Activated CD8-positive, alpha-beta memory T cell treated with anti-CD3 and anti-CD28 coated beads for 1 hour (primary cell): ENCODE measurements at regions not wholly inside any gene's neighbourhood (a gene's known extent, or its start where the extent isn't known, plus 50 kb on each side); places are given as distances from the start of the nearest gene placed in this dataset.

Experiments used
- DNase-seq, 2 donors: peaks; one replicate each; pipeline ENCODE4 v3.0.0-alpha.2; 2020; ENCODE audit warnings: low read depth in 1 of 2; ENCODE audit errors: extremely low read depth in 1 of 2

DNA sequence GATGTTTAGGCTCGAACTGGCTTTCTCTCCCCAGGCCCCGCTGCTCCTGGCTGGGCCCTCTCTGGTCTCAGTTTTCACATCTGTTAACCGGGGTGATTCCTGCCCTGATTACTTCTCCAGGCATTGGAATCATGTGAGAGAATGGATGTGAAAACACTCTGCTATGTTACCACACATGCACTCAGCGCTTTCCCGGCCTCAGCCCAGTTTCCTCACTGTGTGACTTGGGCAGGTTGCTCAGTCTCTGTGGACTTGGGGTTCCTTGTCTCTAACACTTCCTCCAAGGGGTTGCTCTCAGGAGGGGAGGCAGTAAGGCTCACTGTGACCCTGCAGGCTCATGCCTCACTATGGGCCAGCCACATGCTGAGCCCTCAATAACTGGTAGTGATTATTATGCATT is 230.4 kb upstream of the HS6ST1 start:
- no peak for DNase-seq

DNA sequence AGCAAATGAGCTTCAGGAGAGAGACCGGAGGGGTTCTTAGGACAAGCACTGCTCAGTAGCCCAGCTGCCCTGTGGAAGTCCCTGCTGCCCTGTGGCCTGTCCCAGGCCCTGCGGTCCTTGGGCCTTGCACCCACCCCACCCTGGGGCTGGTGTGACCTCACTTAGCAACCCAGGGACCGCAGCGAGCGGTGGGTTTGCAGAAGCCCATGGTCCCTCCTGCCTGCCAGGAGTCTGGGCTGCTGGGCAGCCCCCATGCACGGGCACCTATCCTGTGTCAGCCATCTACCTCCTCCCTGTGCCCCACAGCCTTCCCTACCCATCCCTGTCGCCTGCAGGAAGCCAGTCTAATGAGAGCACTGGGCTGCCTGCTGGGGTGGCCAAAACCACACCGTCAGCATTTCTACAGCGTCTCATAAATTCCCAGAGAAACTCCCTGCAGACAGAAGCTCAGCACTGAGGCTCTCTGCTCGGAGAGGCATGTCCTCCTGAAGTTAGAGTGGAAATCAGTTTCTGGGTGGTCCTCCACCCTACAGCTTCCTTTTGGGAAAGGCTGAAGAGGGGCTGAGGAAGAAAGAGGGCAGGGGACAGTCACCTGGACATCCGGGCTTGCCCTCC is 231.1 kb upstream of the HS6ST1 start:
- DNase-seq: no peak

DNA sequence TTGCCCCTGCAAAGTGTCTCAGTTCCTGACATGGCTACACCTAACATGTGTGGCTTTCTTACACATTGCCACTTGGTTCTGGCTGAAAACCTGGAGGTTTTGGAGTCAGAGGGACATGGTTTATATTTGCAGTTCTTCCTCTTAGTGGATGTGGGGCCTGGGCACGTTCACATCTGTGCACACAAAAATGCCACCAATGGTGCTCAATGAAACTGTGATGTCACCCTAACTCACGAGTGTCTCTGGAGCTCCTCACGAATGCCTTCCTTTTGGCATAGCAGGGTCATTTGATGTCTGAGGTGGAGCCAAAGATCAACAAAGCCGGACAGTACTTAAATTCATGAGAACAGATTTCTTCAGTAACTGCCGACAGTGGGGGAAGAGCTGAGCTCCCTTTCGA is 231.7 kb upstream of the HS6ST1 start:
- DNase-seq: no peak

DNA sequence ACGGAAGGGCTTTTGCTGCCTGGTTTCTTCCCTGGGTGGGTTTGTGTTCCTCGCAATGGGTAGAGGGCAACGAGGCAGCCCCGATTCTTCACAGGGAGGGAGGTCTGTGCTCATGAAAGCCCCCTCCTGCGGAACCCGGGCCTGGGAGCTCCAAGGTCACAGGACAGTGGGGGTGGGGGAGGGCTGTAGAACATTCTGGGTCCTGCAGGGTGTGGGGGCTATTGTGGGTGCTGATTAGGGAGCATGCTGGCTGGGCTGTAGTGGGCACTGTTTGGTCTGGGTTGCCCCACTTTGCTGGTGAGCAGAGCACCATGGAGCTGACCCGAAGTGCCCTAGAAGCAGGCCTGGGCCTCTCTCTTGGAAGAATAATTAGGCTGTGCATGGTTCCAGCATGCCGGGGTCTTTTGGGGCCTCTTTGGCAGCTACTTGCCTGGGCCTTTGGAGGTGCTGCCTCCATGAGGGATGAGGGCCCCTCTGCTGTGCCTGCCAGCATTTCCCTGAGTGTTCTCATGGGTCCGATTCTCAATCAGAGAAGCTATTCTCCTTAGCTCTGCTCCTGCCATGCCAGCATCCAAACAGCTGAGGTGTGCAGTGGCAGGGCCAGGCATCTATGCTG is 232.2 kb upstream of the HS6ST1 start:
- DNase-seq: no peak

DNA sequence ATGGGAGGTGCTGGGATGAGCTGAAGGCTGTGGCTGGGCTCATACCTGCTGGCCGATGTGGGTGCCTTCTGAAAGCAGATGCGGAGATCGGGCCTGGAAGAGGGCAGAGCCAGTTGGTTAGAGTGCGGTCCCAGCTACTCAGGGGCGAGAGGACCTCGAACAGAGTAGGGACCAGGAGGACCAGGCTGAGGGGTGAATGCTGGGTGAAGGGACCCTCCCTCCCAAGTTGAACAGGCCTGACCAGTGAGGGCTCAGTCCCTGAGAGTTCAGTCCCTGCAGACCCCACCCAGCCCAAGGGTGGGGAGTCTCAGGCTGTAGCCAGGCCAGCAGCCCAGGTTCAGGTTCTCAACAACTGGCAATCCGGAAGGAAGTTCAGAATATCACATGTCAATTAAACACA is 232.8 kb upstream of the HS6ST1 start:
- DNase-seq: no peak

DNA sequence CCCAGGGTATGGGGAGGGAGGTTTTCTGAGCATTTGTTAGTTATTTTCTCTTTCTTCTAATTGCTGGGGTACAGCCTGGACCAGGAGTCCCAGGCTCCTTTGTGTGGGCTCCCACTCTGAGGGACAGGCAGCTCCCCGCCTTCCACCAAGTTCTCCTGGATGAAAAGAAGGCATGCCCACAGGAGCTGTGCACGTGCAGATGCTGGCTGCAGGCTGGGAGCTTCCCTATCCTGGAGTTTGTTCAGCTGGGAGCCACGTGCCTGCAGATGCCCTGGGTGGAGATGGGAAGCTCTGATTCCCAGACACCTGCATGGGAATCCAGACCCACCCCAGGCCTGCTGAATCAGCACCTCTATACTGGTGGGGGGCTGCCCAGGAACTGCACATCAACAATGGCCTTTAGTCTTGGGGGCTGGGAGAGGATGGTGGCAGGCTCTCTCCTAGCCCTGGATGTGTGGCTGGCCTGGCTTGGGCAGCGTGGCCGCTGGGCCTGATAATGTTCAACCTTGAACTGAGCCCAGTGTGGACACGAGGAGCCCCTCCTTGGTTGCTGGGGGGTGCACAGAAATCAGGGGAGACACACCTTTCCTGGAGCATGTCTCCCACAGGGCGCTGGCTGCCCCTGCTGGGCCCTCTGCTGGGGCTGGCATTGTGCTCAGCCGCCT is 233.6 kb upstream of the HS6ST1 start:
- no peak for DNase-seq

DNA sequence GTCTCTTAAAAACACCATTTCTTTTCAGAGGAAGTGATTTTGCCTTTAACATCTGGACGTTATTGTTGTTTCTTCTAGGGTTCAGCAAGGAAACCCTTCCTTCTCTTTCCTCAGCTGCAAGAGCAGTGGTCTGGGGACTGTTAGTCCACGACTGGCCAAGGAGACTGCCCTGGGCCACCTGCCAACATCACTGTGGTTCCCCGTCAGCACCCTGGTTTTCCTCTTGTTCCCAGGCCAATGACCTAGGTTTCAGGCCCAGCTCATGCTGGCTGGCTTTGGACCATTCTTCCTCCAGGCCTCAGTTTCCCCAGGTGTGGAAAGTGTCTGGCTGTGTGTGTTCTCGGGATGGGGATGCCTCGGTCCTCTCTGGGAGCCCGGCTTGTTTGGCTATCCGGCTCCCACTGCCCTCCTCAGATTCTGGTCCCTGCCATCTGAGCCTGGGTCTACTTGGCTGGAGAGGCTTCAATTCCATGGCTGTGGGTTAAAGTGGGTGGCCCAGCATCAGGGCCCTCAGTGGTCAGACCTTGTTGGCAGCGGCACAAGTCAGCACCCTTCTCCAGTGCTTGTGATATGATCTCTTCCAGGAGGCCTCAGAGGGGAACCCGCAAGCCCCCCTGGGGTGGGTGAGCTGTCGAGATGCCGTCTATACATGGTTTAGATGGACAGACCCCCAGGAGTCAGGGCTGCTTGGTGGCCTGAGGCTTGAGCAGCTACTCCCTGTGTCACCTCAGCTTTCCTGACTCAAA is 234.3 kb upstream of the HS6ST1 start:
- no peak for DNase-seq

DNA sequence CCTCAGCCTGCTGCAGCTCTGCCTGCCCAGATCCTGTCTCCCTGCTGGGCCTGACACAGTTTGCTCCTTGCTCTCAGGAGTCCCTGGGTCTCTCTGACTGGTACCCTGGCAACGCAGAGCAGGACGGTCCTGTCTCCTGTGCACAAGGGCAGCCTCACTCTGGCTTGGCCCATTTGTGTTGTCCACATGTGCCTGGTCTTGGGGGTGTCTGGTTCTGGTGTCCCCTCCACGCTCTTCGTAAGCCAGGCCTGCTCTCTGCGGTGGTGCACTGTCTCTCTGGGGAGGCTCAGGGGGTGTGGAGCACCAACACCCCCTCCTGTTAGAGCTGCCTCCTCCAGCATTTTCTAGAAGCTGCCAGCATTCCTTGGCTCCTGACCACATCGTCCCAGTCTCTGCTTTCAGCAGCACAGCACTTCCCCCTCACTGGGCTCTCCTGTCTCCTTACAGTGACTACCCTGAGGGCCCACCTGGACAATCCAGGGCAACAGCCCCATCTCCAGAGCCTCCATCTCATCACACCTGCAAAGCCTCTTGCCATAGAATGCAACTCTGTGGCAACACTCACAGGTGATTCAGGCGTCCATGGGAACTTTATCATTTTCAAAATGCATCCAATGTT is 235.6 kb upstream of the HS6ST1 start:
- no peak for DNase-seq

DNA sequence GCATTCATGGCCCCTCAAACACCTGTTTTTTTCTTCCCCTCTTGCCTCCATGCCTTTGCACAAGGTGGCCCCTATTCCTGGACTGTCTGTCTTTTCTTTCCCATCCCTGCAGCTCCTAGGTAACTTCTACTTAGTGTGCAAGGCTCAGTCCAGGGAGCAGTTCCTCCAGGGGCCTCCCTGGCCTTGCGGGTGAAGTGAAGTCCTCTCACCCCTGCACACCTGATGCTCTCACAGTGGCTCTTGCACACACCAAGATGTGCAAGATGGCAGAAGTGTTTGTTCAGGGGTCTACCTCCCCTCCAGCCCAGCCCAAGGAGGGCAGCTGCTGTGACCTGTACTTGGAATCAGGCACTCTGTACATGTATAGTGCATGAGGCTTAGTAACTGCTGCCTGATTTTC is 236.8 kb upstream of the HS6ST1 start:
- no peak for DNase-seq

DNA sequence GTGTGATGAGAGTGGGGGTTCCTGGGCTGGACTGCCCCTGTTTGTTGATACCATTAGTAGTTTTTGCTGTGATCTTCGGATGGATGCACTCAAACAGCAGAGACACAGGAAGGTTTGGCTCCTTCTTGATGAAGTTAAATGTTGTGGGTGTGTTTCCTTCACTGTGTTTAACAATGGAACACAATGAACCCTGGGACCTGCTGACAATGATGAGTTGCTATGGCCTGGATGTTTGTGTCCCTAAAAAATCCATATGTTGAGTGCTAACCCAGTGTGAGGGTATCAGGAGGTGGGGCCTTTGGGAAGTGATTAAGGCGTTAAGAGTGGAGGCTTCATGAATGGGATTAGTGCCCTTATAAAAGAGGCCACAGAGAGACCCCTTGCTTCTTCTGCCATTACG is 237.4 kb upstream of the HS6ST1 start:
- no peak for DNase-seq

DNA sequence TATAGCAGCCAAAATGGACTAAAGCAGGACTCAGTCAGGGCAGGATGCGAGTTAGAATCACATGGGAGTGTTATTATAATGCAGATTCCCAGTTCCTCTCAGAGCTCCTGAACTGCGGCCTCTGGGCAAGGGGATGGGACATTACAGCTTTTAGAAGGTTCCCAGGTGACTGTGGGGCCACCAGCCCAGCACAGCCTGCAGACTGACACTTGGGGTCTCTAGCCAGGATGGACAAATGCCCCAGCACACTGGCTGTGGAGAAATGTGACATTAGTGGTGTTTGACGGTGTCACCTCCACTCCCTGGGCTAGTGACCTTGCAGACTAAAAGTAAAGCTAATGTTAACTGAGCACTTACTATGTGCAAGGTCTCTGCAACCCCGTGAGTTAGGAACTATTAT is 238.0 kb upstream of the HS6ST1 start:
- DNase-seq: no peak

DNA sequence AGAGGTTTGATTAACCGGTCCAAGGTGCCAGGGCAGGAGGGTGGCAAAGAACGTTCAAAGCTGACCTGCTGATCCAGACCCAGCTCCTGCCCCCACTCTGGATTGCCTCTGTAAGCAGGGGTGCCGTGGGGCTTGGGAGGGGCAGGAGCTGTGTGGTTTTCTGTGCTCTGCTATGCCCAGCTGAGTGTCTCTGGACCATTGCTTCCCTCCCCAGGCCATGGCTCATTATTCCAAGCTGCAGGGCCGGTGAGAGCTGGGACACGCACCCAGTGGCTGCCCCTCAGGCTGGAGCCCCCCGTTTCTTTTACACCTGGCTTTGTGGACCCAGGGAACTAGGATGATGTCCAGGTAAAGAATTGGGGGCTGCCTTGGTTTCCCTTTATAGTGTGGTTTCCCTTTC is 238.4 kb upstream of the HS6ST1 start:
- no peak for DNase-seq

DNA sequence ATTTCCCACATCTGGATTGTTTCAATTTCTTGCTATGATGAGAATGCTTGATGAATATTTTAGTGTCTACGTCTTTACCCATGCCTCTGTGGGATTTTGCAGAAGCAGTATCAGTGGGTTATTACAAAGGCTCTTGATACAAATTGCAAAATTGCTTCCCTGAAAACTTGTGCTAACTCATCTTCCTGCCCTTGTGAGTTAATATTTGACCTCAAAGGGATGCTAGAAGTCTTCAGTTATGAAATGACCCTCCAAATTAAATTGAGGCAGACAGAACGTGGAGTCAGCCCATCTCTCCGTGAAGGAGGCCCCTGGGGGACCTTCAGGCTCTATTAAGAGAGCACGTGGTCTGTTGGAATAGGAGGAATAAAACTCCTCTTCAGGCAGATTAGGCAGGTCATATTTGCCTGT is 239.2 kb upstream of the HS6ST1 start:
- DNase-seq: no peak

DNA sequence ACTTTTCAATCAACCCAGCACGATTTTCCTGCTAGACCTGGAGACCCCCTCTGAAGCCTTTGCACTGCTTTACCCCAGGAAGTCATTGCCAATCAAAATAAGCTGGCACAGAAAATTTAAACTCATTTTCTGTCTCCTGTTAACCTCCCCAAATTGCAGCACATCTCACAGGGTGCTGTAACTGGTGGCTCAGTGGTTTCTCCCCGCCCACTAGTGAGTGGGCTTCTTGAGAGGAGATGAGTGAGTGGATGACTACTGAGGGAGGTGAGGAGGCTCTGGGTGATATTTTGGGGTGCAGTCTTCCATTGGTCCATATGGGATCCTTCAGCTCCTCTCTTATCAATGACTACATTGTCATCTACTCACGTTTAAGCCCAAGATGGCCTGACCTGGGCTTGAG is 239.8 kb upstream of the HS6ST1 start:
- DNase-seq: no peak

DNA sequence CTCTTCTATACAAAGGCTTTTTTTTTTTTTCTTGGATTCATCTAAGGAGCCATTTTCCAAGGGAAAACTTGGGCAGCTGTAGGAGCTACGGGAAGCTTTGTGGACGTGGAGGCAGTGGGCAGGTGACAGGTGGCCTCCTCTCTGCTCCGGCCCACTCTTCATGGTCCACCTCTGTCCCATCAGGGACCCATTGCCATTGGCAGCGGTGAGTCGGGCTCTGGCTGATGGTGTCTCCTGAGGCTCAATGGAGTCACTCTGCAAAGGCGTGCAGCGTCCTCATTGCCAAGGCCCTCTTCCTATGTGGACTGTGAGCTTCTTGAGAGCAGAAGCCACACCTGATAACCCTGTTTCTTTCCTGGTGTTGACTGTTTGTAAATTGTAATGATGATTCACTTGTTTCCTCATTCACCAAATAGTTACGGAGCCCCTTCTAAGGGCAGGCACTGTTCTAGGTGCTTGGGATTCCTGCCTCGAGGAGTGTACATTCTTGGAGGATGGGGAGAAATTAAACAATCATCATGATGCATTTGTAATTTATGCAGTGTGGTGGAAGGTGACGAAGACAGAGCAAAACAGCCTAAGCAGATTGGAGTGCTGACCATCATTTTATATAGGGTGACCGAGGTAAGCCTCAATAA is 240.3 kb upstream of the HS6ST1 start:
- no peak for DNase-seq

DNA sequence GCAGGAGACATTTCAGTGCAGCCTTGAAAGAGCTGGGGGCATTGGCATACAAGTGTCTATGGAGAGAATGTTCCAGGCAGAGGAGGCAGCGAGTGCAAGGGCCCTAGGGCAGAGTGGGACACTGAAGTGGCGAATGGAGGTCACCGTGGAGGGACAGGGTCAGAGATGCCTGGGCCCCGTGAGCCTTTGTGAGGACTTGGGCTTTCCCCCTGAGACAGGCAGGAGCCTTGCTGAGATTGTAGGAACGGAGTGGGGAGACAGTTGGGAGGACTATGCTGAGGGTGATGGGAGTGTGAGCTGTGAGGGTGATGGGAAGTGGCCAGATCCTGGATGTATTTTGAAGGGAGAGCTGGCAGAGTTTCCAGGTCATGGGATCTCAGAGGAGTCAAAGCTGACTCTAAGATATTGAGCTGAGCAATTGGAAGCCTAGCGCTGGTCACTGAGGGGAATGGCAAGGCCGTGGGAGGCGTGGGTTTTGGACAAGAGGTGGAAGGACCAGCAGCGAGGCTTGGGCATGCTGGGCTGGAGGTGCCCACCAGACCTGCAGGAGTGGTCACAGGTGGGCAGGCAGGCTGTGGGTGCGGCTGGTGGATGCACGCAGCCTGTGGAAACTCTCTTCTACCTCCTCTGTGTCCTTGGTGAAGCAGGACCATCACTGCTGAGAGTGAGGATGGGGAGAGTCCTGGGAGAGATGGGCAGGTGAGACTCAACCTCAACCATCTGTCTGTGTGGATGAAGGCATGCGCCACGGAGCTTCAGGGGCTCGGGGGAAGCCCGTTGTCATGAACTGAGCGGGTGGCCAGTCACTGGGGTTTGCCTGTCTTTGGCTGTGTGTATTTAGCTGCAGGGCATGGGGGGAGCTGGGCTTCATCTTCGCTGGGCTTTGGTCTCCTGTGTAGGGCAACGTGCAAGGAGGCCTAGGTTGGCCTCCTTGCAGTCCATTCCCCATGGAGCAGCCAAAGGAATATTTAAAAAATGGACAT is 241.2 kb upstream of the HS6ST1 start:
- no peak for DNase-seq

DNA sequence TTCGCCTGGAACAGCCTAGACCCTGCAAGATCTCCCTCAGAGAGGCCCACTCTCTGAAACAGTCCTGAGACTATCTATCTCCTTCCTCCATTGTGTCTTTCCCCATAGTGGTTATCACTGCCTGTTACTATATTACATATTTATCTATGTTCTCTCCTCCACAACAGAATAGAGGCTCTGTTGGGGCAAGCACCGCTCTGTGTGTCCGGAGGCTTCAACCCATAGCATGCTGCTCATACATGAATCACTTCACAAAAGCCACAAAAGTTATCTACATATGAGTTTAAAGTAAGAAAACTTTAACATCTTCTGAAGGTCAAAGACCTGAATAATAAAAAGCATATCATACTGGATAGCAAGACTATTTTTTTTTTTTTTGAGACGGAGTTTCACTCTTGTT is 242.1 kb upstream of the HS6ST1 start:
- DNase-seq: no peak

DNA sequence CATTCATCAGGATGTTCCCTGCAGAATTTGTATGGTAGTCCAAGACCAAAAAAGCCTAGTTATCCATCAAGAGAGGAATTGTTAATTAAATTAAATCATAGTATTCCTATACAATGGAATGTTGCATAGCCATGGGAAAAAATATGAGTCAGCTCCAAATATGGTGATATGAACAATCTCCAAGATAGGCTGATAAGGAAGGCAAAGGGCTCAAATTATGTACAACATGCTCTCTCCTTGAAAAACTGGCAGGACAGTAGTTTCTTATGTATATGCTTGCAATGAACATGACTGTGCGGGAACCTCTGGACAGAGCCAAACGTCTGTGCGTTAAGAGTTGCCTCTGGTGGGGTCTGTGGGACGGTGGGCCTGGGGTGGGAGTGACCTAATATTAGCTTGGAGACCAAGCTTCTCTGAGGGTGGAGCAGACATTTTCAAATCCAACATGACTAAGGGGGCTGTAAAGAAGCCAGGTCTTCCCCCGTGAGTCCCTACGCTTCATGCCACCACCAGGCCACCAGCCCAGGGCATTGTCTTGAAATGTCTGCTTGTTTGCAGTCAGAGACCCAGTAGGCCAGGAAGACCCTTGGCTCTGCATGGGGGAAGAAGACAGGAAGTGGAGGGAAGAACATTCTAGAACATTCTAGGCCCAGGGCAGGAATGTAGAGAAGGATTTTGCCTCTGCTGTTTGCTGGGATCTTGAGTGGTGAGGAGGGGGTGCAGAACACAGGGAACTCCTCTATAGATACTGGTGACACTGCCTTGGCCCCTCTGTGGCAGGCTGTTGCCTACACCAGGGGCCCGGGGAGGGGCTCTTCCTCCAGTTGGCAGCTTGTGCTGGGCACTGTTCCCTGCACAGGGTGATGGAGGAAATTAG is 244.0 kb upstream of the HS6ST1 start:
- no peak for DNase-seq

DNA sequence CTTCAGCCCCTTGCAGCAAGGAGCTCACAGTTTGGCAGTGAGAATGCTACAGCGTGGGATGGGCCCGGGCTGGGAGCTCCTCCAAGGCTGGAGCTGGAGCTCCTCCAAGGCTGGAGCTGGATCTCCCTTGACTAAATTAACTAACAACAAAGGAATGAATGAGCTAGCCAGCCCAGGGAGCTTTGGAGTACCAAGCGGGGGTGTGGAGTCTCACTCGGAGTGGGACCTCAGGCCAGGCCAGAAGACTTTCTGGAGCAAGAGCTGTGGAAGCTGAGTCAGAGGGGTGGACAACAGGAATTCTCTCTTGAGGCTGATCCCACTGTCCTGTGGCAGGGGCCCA is 244.7 kb upstream of the HS6ST1 start:
- DNase-seq: no peak
